IPS-18a (cell line): ENCODE measurements at regions not wholly inside any gene's neighbourhood (a gene's known extent, or its start where the extent isn't known, plus 50 kb on each side); places are given as distances from the start of the nearest gene placed in this dataset.

Experiments used
- H3K27ac ChIP-seq: one replicate; pipeline ENCODE4 v1.5.1; 2013; ENCODE audit warnings: low read length
- H3K27me3 ChIP-seq: one replicate; pipeline ENCODE4 v1.6.1; 2013; ENCODE audit warnings: mild to moderate bottlenecking, low read length; ENCODE audit not compliant: control insufficient read depth, insufficient read depth
- H3K36me3 ChIP-seq: one replicate; pipeline ENCODE4 v1.6.1; 2013; ENCODE audit warnings: low read depth, low read length; ENCODE audit not compliant: control insufficient read depth
- H3K4me1 ChIP-seq: one replicate; pipeline ENCODE4 v1.6.1; 2013; ENCODE audit warnings: low read depth, low read length; ENCODE audit not compliant: control insufficient read depth
- H3K4me3 ChIP-seq: one replicate; pipeline ENCODE4 v1.5.1; 2013; ENCODE audit warnings: low read length
- H3K9ac ChIP-seq: one replicate; pipeline ENCODE4 v1.6.1; 2013; ENCODE audit warnings: mild to moderate bottlenecking, low read length, moderate library complexity
- H3K9me3 ChIP-seq: one replicate; pipeline ENCODE4 v1.6.1; 2013; ENCODE audit warnings: low read depth, low read length; ENCODE audit not compliant: control insufficient read depth

- H3K9me3 ChIP-seq: peaks cover 15% of the 10 kb centered on the region
- H3K36me3 ChIP-seq: no peaks in the 10 kb centered on the region
- no peaks in the 10 kb centered on the region for H3K27me3 ChIP-seq
- H3K9ac ChIP-seq: no peak overlapping the region
- no peaks in the 10 kb centered on the region for H3K4me1 ChIP-seq
- H3K27ac ChIP-seq: no peak overlapping the region
- no peak overlapping the region for H3K4me3 ChIP-seq
Observed at GRCh38 chr20:29296256-29297230, 1960.9 kb upstream of the DEFB115 start.

GRCh38 chr20:29297411-29298270 lies 1959.8 kb upstream of the DEFB115 start:
- H3K4me1 ChIP-seq: no peaks in the 10 kb centered on the region
- H3K9ac ChIP-seq: no peak overlapping the region
- no peaks in the 10 kb centered on the region for H3K27me3 ChIP-seq
- peaks cover 15% of the 10 kb centered on the region for H3K9me3 ChIP-seq
- H3K36me3 ChIP-seq: no peaks in the 10 kb centered on the region
- H3K27ac ChIP-seq: no peak overlapping the region
- H3K4me3 ChIP-seq: no peak overlapping the region

DNA sequence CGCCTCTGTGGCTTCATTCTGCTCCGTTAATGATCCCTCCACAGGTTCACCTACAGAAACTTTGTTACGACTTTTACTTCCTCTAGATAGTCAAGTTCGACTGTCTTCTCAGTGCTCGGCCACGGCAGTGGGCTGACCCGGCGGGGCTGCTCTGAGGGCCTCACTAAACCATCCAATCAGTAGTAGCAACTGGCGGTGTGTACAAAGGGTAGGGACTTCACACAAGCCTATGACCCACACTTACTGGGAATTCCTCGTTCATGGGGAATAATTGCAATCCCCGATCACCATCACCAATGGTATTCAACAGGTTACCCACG lies 1959.2 kb upstream of the DEFB115 start:
- peaks cover 15% of the 10 kb centered on the region for H3K9me3 ChIP-seq
- no peak overlapping the region for H3K9ac ChIP-seq
- H3K27ac ChIP-seq: no peak overlapping the region
- H3K27me3 ChIP-seq: no peaks in the 10 kb centered on the region
- no peak overlapping the region for H3K4me3 ChIP-seq
- H3K4me1 ChIP-seq: no peaks in the 10 kb centered on the region
- no peaks in the 10 kb centered on the region for H3K36me3 ChIP-seq

DNA sequence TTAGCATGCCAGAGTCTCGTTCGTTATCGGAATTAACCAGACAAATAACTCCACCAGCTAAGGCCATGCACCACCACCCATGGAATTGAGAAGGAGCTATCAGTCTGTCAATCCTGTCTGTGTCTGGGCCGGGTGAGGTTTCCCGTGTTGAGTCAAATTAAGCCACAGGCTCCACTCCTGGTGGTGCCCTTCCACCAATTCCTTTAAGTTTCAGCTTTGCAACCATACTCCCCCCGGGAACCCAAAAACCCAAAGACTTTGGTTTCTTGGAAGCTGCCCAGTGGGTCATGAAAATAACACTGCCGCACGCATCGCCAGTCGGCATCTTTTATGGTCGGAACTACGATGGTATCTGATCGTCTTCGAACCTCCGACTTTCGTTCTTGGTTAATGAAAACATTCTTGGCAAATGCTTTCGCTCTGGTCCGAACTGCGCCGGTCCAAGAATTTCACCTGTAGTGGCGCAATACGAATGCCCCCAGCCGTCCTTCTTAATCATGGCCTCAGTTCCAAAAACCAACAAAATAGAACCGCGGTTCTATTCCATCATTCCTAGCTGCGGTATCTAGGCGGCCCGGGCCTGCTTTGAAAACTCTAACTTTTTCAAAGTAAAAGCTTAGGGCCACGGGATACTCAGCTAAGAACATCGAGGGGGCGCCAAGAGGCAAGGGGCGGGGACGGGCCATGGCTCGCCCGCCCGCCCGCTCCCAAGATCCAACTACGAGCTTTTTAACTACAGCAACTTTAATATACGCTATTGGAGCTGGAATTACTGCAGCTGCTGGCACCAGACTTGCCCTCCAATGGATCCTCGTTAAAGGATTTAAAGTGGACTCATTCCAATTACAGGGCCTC lies 1958.5 kb upstream of the DEFB115 start:
- H3K27me3 ChIP-seq: no peaks in the 10 kb centered on the region
- no peak overlapping the region for H3K9ac ChIP-seq
- peaks cover 15% of the 10 kb centered on the region for H3K9me3 ChIP-seq
- H3K27ac ChIP-seq: no peak overlapping the region
- H3K36me3 ChIP-seq: no peaks in the 10 kb centered on the region
- no peak overlapping the region for H3K4me3 ChIP-seq
- H3K4me1 ChIP-seq: no peaks in the 10 kb centered on the region

GRCh38 chr20:29299811-29300578 lies 1957.5 kb upstream of the DEFB115 start:
- Histone ChIP-seq H3K27ac (no peak overlapping the region), H3K9me3 (peaks cover 26% of the 10 kb centered on the region), H3K4me3 (no peak overlapping the region), H3K27me3 (no peaks in the 10 kb centered on the region), H3K36me3 (no peaks in the 10 kb centered on the region), H3K4me1 (no peaks in the 10 kb centered on the region), H3K9ac (no peak overlapping the region)

DNA sequence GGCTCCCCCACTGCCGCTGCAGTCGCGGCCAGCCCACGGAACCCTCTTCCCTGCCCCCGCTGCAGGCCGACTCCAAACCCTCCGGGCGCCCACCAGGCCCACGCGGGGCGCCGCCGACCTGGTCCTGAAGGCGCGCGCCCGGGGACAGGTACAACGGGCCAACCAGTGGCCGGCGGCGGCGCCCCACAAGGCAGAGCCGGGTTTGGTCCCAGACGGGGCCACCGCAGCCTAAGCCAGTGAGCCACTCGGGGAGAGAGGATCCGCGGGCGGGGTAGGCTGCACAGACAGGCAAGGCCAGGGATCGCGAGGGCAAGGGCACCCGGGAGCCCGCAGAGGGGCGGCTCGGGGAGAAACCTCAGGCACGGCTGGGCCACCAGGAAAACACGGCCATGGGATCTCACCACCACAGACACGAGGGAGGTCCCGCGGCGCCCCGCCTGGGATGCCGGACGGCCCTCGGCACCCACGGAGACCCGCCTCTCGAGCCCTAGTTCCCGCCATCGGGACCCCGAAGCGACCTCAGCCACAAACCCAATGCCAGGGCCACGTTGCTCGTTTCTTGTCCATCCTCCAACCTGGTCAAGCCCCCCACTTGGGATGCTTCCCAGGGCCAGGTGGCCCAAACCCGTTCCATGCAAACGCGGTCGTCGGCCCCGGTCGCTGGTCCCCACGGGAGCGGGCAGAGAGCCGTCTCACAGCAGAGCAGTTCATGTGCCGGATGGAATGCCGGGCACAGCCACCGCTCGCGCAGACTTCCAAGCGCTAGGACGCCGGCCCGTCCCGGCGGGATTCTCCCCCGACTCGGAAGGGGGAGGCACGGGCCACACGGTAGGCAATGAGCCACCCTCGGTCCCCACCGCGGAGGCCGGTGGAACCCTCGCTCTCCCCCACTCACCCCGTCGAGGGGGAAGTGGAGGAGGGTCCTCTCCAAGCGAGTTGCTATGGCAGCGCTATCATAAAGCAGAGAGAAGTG lies 1956.6 kb upstream of the DEFB115 start:
- no peaks in the 10 kb centered on the region for H3K36me3 ChIP-seq
- no peaks in the 10 kb centered on the region for H3K4me1 ChIP-seq
- no peak overlapping the region for H3K9ac ChIP-seq
- H3K27ac ChIP-seq: no peak overlapping the region
- H3K27me3 ChIP-seq: no peaks in the 10 kb centered on the region
- H3K9me3 ChIP-seq: peaks cover 32% of the 10 kb centered on the region
- H3K4me3 ChIP-seq: no peak overlapping the region

- Histone ChIP-seq H3K27me3 (no peaks in the 10 kb centered on the region), H3K36me3 (no peaks in the 10 kb centered on the region), H3K4me1 (no peaks in the 10 kb centered on the region), H3K27ac (no peak overlapping the region), H3K9ac (no peak overlapping the region), H3K9me3 (peaks cover 38% of the 10 kb centered on the region), H3K4me3 (no peak overlapping the region)
Observed at GRCh38 chr20:29301624-29302259, 1955.7 kb upstream of the DEFB115 start.

- H3K4me3 ChIP-seq: no peak overlapping the region
- H3K4me1 ChIP-seq: no peaks in the 10 kb centered on the region
- H3K9ac ChIP-seq: no peak overlapping the region
- H3K9me3 ChIP-seq: peaks cover 41% of the 10 kb centered on the region
- no peak overlapping the region for H3K27ac ChIP-seq
- H3K27me3 ChIP-seq: no peaks in the 10 kb centered on the region
- H3K36me3 ChIP-seq: no peaks in the 10 kb centered on the region
Observed at GRCh38 chr20:29302979-29303644, 1954.4 kb upstream of the DEFB115 start.

DNA sequence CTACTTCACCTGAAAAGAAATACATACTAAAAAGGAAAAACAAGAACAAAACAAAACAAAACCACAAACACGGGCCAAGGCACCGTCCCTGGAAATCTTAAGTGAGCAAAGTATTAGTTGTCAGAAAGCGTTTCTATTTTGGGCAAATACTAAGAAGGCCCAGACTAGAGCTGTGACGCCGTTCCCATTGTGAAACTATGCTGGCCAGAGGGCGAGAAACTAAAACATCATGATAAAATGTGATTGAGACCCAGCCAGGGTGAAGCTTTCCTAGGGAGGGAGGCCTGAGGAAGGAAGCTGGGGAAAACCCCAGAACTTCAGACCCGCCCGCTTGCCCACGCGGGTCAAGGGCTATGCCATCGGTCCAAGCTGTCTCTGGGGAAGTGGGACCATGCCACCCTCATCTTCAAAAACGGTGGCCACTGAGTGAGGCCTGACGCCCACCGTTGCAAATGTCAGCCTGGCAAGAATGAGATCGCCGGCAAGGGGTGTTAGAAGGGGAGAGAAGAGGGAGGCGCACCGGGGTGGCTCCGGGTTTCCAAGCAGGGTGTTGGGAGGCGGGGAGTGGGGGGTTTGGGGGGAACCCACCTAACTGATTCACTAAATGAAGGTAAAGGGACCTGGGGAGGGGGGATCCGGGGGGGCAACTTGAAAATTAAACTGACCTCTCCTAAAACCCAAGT lies 1950.9 kb upstream of the DEFB115 start:
- Histone ChIP-seq H3K9ac (no peak overlapping the region), H3K27ac (no peak overlapping the region), H3K27me3 (no peaks in the 10 kb centered on the region), H3K36me3 (no peaks in the 10 kb centered on the region), H3K4me1 (no peaks in the 10 kb centered on the region), H3K9me3 (peaks cover 34% of the 10 kb centered on the region), H3K4me3 (no peak overlapping the region)
